GM21576 (cell line): ENCODE measurements at regions not wholly inside any gene's neighbourhood (a gene's known extent, or its start where the extent isn't known, plus 50 kb on each side); places are given as distances from the start of the nearest gene placed in this dataset.
"Not testable (repeated sequence)": the region's sequence is repeated elsewhere in the genome, so short reads cannot be mapped to it uniquely, and the experiment has no call there.

ENCODE experiments used
- ATAC-seq: cut with Tn5 transposase; IDR thresholded peaks from one replicate; pipeline ENCODE4 v1.9.1; 2021; ENCODE audit warnings: mild to moderate bottlenecking, moderate library complexity; ENCODE audit not compliant: unreplicated experiment

GRCh38 chr4:12139296-12139695, 710.6 kb upstream of the HS3ST1 start:
- no peak for ATAC-seq

DNA sequence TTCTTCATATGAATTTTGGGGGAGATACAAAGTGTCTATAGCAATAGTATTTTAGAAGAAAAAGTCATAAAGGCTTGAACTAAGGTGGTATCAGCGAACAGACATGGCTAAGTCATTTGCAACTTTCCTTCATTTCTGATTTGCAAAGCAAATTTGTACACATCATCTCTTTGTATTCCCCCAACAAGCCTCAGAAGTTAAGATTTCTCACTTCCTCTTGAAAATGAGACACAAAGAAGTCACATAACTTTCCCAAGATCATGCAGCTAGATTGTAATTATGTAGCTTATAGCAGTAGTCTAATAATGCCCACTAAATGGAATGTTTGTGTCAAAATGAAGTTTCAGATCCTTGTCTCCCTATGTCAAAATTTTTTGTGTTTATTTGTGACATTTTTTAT, 709.8 kb upstream of the HS3ST1 start:
- ATAC-seq = no peak

DNA sequence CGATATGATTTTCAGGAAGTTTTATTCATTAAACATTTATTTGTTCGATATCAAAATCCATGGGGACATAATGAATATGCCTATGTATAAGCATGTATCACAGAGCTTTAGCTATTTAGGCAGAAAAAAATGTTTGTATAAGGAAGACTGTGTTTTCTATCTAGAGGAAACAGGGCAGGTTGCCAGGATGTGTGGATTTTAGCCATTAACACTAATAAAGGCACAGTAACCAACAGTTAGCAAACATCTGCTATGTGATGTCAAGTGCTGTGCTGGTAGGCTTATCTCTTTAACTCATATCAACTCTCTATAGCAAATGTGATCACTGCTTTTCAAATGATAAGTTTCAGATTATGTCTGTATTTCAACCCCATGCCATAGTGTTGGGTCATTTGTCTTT, 708.9 kb upstream of the HS3ST1 start:
- no peak for ATAC-seq

- no peak for ATAC-seq
These were observed 697.8 kb upstream of the HS3ST1 start for GRCh38 chr4:12126474-12126873.

GRCh38 chr4:12124138-12124537, 695.4 kb upstream of the HS3ST1 start:
- no peak for ATAC-seq

- no peak for ATAC-seq
These were observed 695.0 kb upstream of the HS3ST1 start for GRCh38 chr4:12123707-12124106.

DNA sequence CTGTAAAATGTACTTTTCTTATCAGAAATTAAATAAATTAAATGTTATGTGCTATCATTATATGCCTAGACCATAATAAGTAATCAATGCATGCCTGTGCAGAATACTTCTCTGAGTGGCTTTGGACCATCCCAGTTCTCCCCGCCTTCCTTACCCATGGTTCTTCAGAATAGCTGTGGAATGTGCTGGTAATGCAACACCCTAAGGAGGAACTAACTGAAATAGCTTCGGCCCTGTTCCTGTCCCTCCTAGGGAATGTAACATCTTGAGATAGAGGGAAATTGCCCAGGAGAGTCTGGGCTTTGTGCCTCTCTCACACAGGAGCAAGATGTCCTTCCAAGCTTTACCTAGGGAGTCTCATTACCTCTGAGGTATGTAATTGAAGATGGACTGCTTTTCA, 693.6 kb upstream of the HS3ST1 start:
- ATAC-seq = no peak

DNA sequence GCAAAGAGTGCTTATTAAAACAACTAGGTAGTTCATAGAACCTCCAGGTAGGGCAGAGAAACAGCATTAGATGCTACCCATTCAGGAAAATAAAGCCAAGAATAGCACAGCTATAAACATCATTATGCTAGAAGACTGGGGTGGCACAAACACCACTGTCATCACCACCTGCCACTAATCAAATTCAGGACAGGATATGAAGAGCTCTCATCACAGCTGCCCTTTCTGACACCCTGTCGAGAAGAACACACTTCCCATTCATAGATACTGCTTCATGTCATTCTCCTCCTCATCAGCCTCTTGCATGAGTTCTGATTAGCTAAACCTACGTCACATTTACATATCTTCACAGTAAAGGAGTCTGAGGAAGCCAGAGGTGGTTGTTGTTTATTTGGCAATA, 692.3 kb upstream of the HS3ST1 start:
- ATAC-seq = no peak

DNA sequence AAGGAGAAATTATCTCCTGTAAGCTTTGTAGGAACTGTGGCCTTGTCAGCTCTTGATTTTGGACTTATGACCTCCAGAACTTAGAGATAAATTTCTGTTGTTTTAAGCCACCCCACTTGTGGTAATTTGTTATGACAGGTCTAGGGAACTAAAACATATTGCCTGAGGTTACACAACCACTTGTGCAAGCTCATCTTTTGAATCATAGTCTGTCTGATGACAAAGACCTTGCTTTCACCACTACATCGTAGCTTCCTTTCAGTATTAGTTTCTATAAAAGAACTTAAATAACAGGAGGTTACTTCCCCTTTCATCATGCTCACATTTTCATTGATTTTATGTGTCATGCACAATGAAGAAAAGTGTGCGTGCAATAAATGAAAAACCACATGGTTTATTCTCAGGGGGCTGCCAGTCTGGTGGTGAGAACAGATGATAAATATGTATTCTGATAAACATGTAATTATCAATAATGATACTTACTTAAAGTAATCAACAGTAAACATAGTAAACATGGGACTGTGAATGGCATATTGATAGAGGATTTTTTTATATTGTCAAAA, 690.0 kb upstream of the HS3ST1 start:
- peak; percentile 68 for ATAC-seq

DNA sequence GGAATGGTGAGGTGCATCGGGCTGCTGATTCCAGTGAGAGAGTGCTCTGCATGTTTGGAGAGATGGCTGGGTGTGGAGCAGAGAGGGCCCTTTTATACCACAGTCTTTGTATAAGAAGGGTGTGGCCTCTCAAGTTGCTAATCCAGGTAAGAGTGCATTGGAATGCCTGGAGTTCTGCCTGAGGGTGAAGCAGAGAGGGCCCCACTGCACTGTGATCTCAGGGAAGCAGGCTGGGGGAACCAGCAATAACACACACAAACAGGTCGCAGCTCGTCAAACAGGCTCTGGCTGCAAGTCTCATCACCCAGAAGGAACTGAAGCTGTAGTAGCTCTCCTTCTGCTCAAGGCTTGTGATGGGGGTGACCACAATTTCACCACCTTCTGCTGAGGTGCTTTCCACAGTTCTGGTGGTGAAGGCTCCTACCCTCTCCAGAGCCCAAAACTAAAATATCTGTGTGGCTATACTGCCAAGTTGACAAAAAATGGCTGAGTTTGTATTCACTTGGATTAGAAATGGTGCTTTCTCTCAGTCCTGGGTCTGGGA, 687.4 kb upstream of the HS3ST1 start:
- ATAC-seq = no peak

GRCh38 chr4:12110627-12111026, 681.9 kb upstream of the HS3ST1 start:
- ATAC-seq = no peak

GRCh38 chr4:12109056-12109455, 680.4 kb upstream of the HS3ST1 start:
- not testable (repeated sequence) for ATAC-seq

DNA sequence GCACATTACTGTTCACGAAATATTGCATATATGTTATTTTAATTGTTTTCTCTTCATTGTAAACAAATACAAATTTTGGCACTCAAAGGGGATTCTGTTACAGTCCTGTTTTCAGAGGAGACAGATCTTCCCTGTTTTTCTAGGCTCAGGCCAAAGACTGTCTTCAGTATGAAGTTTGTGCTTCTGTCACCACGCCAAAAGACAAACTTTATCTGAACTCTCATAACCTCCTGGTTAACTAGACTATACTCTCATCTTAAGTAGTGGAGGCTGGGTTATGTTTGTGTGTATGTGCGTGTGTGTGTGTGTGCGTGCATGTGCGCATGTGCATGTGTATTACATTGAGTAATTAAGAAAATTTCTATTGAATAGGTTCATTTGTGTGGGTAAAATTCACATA, 676.8 kb upstream of the HS3ST1 start:
- ATAC-seq = no peak

DNA sequence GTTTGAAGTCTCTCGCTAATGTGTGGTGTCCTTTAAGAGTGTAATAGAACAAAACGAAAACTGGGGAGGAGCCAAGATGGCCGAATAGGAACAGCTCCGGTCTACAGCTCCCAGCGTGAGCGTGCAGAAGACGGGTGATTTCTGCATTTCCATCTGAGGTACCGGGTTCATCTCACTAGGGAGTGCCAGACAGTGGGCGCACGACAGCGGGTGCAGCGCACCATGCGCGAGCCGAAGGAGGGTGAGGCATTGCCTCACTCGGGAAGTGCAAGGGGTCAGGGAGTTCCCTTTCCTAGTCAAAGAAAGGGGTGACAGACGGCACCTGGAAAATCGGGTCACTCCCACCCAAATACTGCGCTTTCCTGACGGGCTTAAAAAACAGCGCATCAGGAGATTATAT, 661.2 kb upstream of the HS3ST1 start:
- ATAC-seq = not testable (repeated sequence)

GRCh38 chr4:12084690-12085089, 656.0 kb upstream of the HS3ST1 start:
- ATAC-seq = no peak

GRCh38 chr4:12071316-12071715, 642.6 kb upstream of the HS3ST1 start:
- ATAC-seq = no peak

DNA sequence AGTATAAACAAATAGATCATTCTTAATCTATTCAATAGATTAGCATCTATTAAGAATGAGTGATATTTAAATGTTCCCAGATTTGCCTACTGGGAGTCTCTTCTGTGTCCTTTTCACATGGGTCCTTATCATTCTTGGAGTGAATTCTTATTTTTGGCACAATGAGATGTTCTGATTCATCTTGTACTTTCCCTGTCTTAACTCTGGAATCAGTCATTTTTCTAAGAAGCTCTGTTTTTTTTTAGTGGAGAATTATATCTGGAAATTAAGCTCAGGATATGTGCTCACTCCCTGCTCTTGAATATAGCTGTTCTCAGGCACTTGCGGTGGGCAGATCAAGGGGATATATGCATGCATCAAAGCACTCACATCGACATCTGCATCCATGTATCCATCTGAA, 625.3 kb upstream of the HS3ST1 start:
- ATAC-seq = no peak

- ATAC-seq = no peak
These were observed 624.9 kb upstream of the HS3ST1 start for GRCh38 chr4:12053556-12053955.

DNA sequence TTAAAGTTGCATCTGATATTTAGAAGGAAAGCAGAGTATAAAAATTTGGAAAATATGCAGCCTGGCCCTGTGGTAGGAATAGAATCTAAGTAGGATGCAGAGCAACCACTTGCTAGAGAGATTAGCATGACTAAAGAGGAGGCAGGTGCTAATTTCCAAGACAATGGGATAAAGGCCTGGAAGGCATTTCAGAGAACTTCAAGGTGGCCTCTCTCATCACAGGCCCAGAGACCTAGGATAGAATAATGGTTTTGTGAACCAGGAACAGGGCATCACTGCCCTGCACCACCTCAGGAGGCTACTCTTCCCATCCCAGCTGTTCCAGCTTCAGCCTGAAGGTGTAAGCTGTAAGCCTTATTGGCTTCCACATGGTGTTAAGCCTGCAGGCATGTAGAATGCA, 621.7 kb upstream of the HS3ST1 start:
- no peak for ATAC-seq

- no peak for ATAC-seq
These were observed 614.1 kb upstream of the HS3ST1 start for GRCh38 chr4:12042818-12043217.

DNA sequence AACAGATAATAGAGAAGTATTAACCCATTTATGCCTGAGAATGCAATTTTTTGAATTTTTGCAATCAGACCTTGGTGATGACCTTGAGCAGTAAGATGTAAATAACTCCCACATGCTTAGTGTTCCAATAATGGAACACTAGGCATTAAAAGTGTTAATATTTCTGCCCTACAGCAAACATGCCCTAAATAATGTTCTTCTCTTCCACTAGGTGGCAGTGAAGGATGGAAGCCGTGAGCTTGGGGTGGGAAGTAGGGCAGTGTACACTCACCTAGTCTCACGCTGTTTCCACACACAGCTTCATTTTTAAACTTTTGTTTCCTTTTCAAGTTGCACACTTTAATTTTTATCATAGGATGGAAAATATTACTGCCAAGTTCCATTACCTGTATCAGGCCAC, 613.1 kb upstream of the HS3ST1 start:
- ATAC-seq = no peak

GRCh38 chr4:12036450-12036849, 607.8 kb upstream of the HS3ST1 start:
- no peak for ATAC-seq

- no peak for ATAC-seq
These were observed 599.6 kb upstream of the HS3ST1 start for GRCh38 chr4:12028258-12028657.
